ENCODE measurements at regions not wholly inside any gene's neighbourhood (a gene's known extent, or its start where the extent isn't known, plus 50 kb on each side); places are given as distances from the start of the nearest gene placed in this dataset.

GRCh38 chr5:15304066-15304731, 195.8 kb upstream of the FBXL7 start:
- TF ChIP-seq CTCF (IDR thresholded peaks at IDR 0.05 in 8 of 11, conservative IDR thresholded peaks at IDR 0.05 in 3 of 11) (no peak), POLR2AphosphoS5 (IDR thresholded peaks at IDR 0.05) (no peak), POLR2A (IDR thresholded peaks at IDR 0.05) (no peak)
- Histone ChIP-seq H3K4me3 (no peak overlapping the region), H3K9me3 (peaks cover 0 to 4% (median 0%) of the 10 kb centered on the region in 8 donors), H3K4me1 (no peaks in the 10 kb centered on the region), H3K27me3 (replicated peaks in 1 of 7) (no peaks in the 10 kb centered on the region), H3K27ac (no peak overlapping the region), H3K36me3 (no peaks in the 10 kb centered on the region)
- no peak for DNase-seq
- intact Hi-C loops (cut with DNase I; ENCODE audit: low total_unique reads) = no loop called here
- 67 to 82% (median 69%) methylated on average over 2 of the region's 2 CpGs for WGBS, 5 donors

GRCh38 chr5:15300141-15300540, 199.8 kb upstream of the FBXL7 start:
- no peak for DNase-seq
- Histone ChIP-seq H3K9me3 (no peaks in the 10 kb centered on the region), H3K4me1 (no peaks in the 10 kb centered on the region), H3K27ac (no peak overlapping the region), H3K36me3 (no peaks in the 10 kb centered on the region), H3K27me3 (replicated peaks in 1 of 7) (no peaks in the 10 kb centered on the region), H3K4me3 (no peak overlapping the region)
- TF ChIP-seq POLR2AphosphoS5 (IDR thresholded peaks at IDR 0.05) (no peak), CTCF (IDR thresholded peaks at IDR 0.05 in 8 of 11, conservative IDR thresholded peaks at IDR 0.05 in 3 of 11) (no peak), POLR2A (IDR thresholded peaks at IDR 0.05) (no peak)
- 80 to 90% (median 82%) methylated on average over 5 of the region's 5 CpGs for WGBS, 5 donors
- intact Hi-C loops (cut with DNase I; ENCODE audit: low total_unique reads) = no loop called here

- no peak for DNase-seq
- H3K36me3 ChIP-seq = no peaks in the 10 kb centered on the region
- no peaks in the 10 kb centered on the region for H3K27me3 ChIP-seq (replicated peaks in 1 of 7)
- 86 to 89% (median 88%) methylated on average over 6 of the region's 6 CpGs for WGBS, 5 donors
- intact Hi-C loops (cut with DNase I; ENCODE audit: low total_unique reads) = no loop called here
- H3K4me1 ChIP-seq = no peaks in the 10 kb centered on the region
- no peak overlapping the region for H3K27ac ChIP-seq
- peaks cover 0 to 12% (median 4%) of the 10 kb centered on the region in 8 donors for H3K9me3 ChIP-seq
- H3K4me3 ChIP-seq = no peak overlapping the region
- TF ChIP-seq CTCF (IDR thresholded peaks at IDR 0.05 in 8 of 11, conservative IDR thresholded peaks at IDR 0.05 in 3 of 11) = no peak
- TF ChIP-seq POLR2A (IDR thresholded peaks at IDR 0.05) = no peak
- no peak for TF ChIP-seq POLR2AphosphoS5 (IDR thresholded peaks at IDR 0.05)
Measured at GRCh38 chr5:15290953-15291352, 209.0 kb upstream of the FBXL7 start.

- no peak for DNase-seq
- WGBS, 5 donors = 0 to 19% (median 6%) methylated on average over 1 of the region's 1 CpG
- Histone ChIP-seq H3K36me3 (no peaks in the 10 kb centered on the region), H3K4me1 (no peaks in the 10 kb centered on the region), H3K27me3 (replicated peaks in 1 of 7) (no peaks in the 10 kb centered on the region), H3K4me3 (no peak overlapping the region), H3K9me3 (peaks cover 0 to 12% (median 1%) of the 10 kb centered on the region in 8 donors), H3K27ac (no peak overlapping the region)
- intact Hi-C loops (cut with DNase I; ENCODE audit: low total_unique reads) = no loop called here
- TF ChIP-seq CTCF (IDR thresholded peaks at IDR 0.05 in 8 of 11, conservative IDR thresholded peaks at IDR 0.05 in 3 of 11) (no peak), POLR2A (IDR thresholded peaks at IDR 0.05) (no peak), POLR2AphosphoS5 (IDR thresholded peaks at IDR 0.05) (no peak)
Measured at GRCh38 chr5:15286650-15287049, 213.3 kb upstream of the FBXL7 start.

Data from spleen (tissue), 11 donors.